ENCODE measurements at regions not wholly inside any gene's neighbourhood (a gene's known extent, or its start where the extent isn't known, plus 50 kb on each side); places are given as distances from the start of the nearest gene placed in this dataset.

DNA sequence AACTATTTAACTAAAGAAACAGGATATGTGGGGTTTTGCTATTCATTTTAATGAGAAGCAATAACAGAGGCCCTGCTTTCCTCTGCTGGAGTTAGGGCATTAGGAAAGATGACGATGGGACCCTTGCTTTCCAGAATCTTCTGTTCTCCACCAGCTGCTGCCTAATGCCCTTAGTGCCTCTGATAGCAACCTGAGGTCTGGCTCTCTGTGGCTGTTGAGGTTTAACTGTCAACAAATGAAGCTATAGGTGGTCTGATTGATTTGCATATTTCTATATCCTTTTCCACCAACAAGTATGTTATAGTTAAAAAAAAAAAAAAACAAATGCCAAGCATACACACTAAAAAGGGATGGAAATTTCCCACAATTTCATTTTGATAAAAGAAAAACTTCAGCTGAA lies 115.1 kb upstream of the NCK2 start:
- H3K36me3 ChIP-seq (ENCODE audit: control insufficient read depth in 2 of 2, insufficient read depth in 1 of 2, low read length in 2 of 2): no peaks in the 10 kb centered on the region
- H3K9me3 ChIP-seq (ENCODE audit: control insufficient read depth, insufficient read depth, low read depth, low read length): no peaks in the 10 kb centered on the region
- CTCF ChIA-PET: interaction anchor here (0.6 to 0.7 kb wide), 2 partner anchors 273 to 471 kb away, joined by 3 read pairs; no protein-coding TSS in a partner anchor
- no peak overlapping the region for H3K27ac ChIP-seq (ENCODE audit: extremely low read depth, low read depth, low read length)
- POLR2A ChIA-PET: no interaction called here
- TF ChIP-seq ZNF16 (tag by site-specific recombination; IDR thresholded peaks at IDR 0.05; ENCODE audit: low read depth) (no peak), ZNF394 (tag by site-specific recombination; IDR thresholded peaks at IDR 0.05; ENCODE audit: borderline replicate concordance) (no peak), ZNF214 (tag by site-specific recombination; IDR thresholded peaks at IDR 0.05; ENCODE audit: borderline replicate concordance) (no peak), CTCF (tag by site-specific recombination; IDR thresholded peaks at IDR 0.05) (no peak), ZNF843 (tag by site-specific recombination; IDR thresholded peaks at IDR 0.05) (no peak), ZNF223 (tag by site-specific recombination; IDR thresholded peaks at IDR 0.05) (no peak), PRDM4 (tag by site-specific recombination; IDR thresholded peaks at IDR 0.05) (no peak), YY2 (tag by site-specific recombination; IDR thresholded peaks at IDR 0.05) (no peak), PRDM1 (tag by site-specific recombination; IDR thresholded peaks at IDR 0.05) (no peak), ZNF266 (tag by site-specific recombination; IDR thresholded peaks at IDR 0.05; ENCODE audit: low read depth) (no peak), ZNF777 (tag by site-specific recombination; IDR thresholded peaks at IDR 0.05; ENCODE audit: borderline replicate concordance) (no peak), ZNF398 (tag by site-specific recombination; IDR thresholded peaks at IDR 0.05) (no peak)
- TF ChIP-seq, protein P1, sequence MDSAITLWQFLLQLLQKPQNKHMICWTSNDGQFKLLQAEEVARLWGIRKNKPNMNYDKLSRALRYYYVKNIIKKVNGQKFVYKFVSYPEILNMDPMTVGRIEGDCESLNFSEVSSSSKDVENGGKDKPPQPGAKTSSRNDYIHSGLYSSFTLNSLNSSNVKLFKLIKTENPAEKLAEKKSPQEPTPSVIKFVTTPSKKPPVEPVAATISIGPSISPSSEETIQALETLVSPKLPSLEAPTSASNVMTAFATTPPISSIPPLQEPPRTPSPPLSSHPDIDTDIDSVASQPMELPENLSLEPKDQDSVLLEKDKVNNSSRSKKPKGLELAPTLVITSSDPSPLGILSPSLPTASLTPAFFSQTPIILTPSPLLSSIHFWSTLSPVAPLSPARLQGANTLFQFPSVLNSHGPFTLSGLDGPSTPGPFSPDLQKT (IDR thresholded peaks at IDR 0.05; ENCODE audit: borderline replicate concordance, low read depth, low read length): no peak
- TF ChIP-seq, protein P2, sequence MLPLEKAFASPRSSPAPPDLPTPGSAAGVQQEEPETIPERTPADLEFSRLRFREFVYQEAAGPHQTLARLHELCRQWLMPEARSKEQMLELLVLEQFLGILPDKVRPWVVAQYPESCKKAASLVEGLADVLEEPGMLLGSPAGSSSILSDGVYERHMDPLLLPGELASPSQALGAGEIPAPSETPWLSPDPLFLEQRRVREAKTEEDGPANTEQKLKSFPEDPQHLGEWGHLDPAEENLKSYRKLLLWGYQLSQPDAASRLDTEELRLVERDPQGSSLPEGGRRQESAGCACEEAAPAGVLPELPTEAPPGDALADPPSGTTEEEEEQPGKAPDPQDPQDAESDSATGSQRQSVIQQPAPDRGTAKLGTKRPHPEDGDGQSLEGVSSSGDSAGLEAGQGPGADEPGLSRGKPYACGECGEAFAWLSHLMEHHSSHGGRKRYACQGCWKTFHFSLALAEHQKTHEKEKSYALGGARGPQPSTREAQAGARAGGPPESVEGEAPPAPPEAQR (tag by site-specific recombination; IDR thresholded peaks at IDR 0.05): no peak
- TF ChIP-seq, protein P3, sequence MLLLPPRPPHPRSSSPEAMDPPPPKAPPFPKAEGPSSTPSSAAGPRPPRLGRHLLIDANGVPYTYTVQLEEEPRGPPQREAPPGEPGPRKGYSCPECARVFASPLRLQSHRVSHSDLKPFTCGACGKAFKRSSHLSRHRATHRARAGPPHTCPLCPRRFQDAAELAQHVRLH (tag by site-specific recombination; IDR thresholded peaks at IDR 0.05): no peak
- TF ChIP-seq, protein P4, sequence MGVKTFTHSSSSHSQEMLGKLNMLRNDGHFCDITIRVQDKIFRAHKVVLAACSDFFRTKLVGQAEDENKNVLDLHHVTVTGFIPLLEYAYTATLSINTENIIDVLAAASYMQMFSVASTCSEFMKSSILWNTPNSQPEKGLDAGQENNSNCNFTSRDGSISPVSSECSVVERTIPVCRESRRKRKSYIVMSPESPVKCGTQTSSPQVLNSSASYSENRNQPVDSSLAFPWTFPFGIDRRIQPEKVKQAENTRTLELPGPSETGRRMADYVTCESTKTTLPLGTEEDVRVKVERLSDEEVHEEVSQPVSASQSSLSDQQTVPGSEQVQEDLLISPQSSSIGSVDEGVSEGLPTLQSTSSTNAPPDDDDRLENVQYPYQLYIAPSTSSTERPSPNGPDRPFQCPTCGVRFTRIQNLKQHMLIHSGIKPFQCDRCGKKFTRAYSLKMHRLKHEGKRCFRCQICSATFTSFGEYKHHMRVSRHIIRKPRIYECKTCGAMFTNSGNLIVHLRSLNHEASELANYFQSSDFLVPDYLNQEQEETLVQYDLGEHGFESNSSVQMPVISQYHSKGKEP (tag by site-specific recombination; IDR thresholded peaks at IDR 0.05): no peak
- no peaks in the 10 kb centered on the region for H3K4me1 ChIP-seq (ENCODE audit: control insufficient read depth, insufficient read depth, low read length)
- H3K4me3 ChIP-seq (ENCODE audit: low read depth, low read length): no peak overlapping the region
